HCT116 (cell line): ENCODE measurements at regions not wholly inside any gene's neighbourhood (a gene's known extent, or its start where the extent isn't known, plus 50 kb on each side); places are given as distances from the start of the nearest gene placed in this dataset.

Experiments used
- ATAC-seq: fragments of 200-7000 bp; cut with Tn5 transposase; 2 replicates; pipeline ENCODE4 v1.9.1; 2020; ENCODE audit warnings: mild to moderate bottlenecking, moderate library complexity
- BruUV-seq: library from RNA; stranded (reverse); fragments of 400-500 nt; replicated peaks from 2 replicates; lab custom pipeline; 2021; lab: Mats Ljungman, UMichigan
- CTCF ChIA-PET: fragments of 300-600 bp; sonication (Branson Sonifier 250); formaldehyde crosslinking; loops from one replicate; lab custom pipeline; 2021; ENCODE audit warnings: antibody characterized with exemption; lab: Charles Lee
- POLR2A ChIA-PET: fragments of 300-600, 350-600 bp; sonication (Branson Sonifier 250); formaldehyde crosslinking; loops from one replicate; lab custom pipeline; 2021; ENCODE audit warnings: antibody characterized with exemption; lab: Charles Lee
- RAD21 ChIA-PET, 2 experiments: fragments of 300-600 bp; sonication (Branson Sonifier 250); formaldehyde crosslinking; loops; one replicate each; lab custom pipeline; 2023; ENCODE audit warnings: low total read pairs in 2 of 2; ENCODE audit not compliant: uncharacterized antibody in 2 of 2, unreplicated experiment in 2 of 2, low non-redundant PET in 1 of 2; lab: Charles Lee
- DNase-seq: peaks from one replicate; pipeline ENCODE4 v3.0.0-alpha.2; 2010; ENCODE audit warnings: low read depth, low spot score
- H2AFZ ChIP-seq: fragments of 200-600 bp; shearing (Covaris generic), sonication (generic); 2 replicates; pipeline ENCODE4 v1.6.1; 2017; ENCODE audit warnings: low read depth, mixed run types, mixed read lengths, antibody characterized with exemption, low read length; ENCODE audit not compliant: poor library complexity, severe bottlenecking
- H3K27ac ChIP-seq: 2 replicates; pipeline ENCODE4 v1.5.1; 2012; ENCODE audit warnings: low read depth, low read length
- H3K27me3 ChIP-seq: fragments of 200-600 bp; sonication (generic); 2 replicates; pipeline ENCODE4 v1.6.1; 2016; ENCODE audit warnings: mixed run types, low read length, mixed read lengths; ENCODE audit not compliant: insufficient read depth
- H3K36me3 ChIP-seq, 2 experiments: fragments of 200-500 bp in 1 of 2; fragments of 200-600 bp in 1 of 2; sonication (Bioruptor generic) in 1 of 2; sonication (generic) in 1 of 2; 2 replicates each; pipeline versions ENCODE4 v1.5.1 to v1.6.1; 2014 to 2016; ENCODE audit warnings: low read length in 2 of 2, inconsistent platforms in 1 of 2, mixed read lengths in 1 of 2, mixed run types in 1 of 2; ENCODE audit not compliant: insufficient read depth in 2 of 2, control insufficient read depth in 1 of 2
- H3K4me1 ChIP-seq, 2 experiments: fragments of 200-600 bp in 1 of 2; sonication (generic) in 1 of 2; 2 replicates each; pipeline versions ENCODE4 v1.5.1 to v1.6.1; 2012 to 2017; ENCODE audit warnings: low read length in 2 of 2, inconsistent platforms in 1 of 2, mild to moderate bottlenecking in 1 of 2, mixed read lengths in 1 of 2, mixed run types in 1 of 2, moderate library complexity in 1 of 2; ENCODE audit not compliant: insufficient read depth in 2 of 2, control insufficient read depth in 1 of 2
- H3K4me2 ChIP-seq: fragments of 200-600 bp; sonication (generic); 2 replicates; pipeline ENCODE4 v1.6.1; 2017; ENCODE audit warnings: mixed run types, low read length, mixed read lengths
- H3K4me3 ChIP-seq, 2 experiments: fragments of 200-600 bp in 1 of 2; sonication (generic) in 1 of 2; replicated peaks in 1 of 2; 2 replicates each; pipeline ENCODE4 v1.5.1; 2011 to 2016; ENCODE audit warnings: low read length in 2 of 2, control low read depth in 1 of 2, low read depth in 1 of 2, mild to moderate bottlenecking in 1 of 2, mixed read lengths in 1 of 2, mixed run types in 1 of 2
- H3K79me2 ChIP-seq: fragments of 200-600 bp; sonication (generic); 2 replicates; pipeline ENCODE4 v1.6.1; 2017; ENCODE audit warnings: mild to moderate bottlenecking, mixed run types, low read length, moderate library complexity, mixed read lengths; ENCODE audit not compliant: insufficient read depth
- H3K9ac ChIP-seq: fragments of 200-600 bp; sonication (generic); 2 replicates; pipeline ENCODE4 v1.6.1; 2016; ENCODE audit warnings: low read length, mixed read lengths
- H3K9me2 ChIP-seq: fragments of 200-600 bp; sonication (generic), shearing (Covaris generic); 2 replicates; pipeline ENCODE4 v1.6.1; 2017; ENCODE audit warnings: mixed run types, mild to moderate bottlenecking, moderate library complexity; ENCODE audit not compliant: insufficient read depth
- H3K9me3 ChIP-seq, 2 experiments: fragments of 200-500 bp in 1 of 2; fragments of 200-600 bp in 1 of 2; sonication (Bioruptor generic) in 1 of 2; sonication (generic) in 1 of 2; 2 replicates each; pipeline ENCODE4 v1.6.1; 2014 to 2017; ENCODE audit warnings: low read length in 2 of 2, mixed read lengths in 2 of 2, inconsistent platforms in 1 of 2, low read depth in 1 of 2, mild to moderate bottlenecking in 1 of 2, mixed run types in 1 of 2, moderate library complexity in 1 of 2; ENCODE audit not compliant: control insufficient read depth in 1 of 2, insufficient read depth in 1 of 2
- H4K20me1 ChIP-seq: fragments of 200-600 bp; sonication (generic), shearing (Covaris generic); 2 replicates; pipeline ENCODE4 v1.6.1; 2017; ENCODE audit warnings: mixed run types, mild to moderate bottlenecking, moderate library complexity; ENCODE audit not compliant: insufficient read depth
- EGR1 ChIP-seq: IDR thresholded peaks from 2 replicates; pipeline ENCODE4 v1.6.1; 2012; ENCODE audit warnings: low read depth
- ELF1 ChIP-seq: IDR thresholded peaks from 2 replicates; pipeline ENCODE4 v1.6.1; 2012; ENCODE audit warnings: low read depth, borderline replicate concordance
- POLR2AphosphoS5 ChIP-seq: IDR thresholded peaks from 2 replicates; pipeline ENCODE4 v1.6.1; 2011; ENCODE audit warnings: mild to moderate bottlenecking, low read depth, low read length, moderate library complexity
- RAD21 ChIP-seq: IDR thresholded peaks from 2 replicates; pipeline ENCODE4 v1.6.1; 2012; ENCODE audit warnings: low read depth, mild to moderate bottlenecking
- SIN3A ChIP-seq: IDR thresholded peaks from 2 replicates; pipeline ENCODE4 v1.6.1; 2012; ENCODE audit warnings: low read depth
- SRF ChIP-seq: IDR thresholded peaks from 2 replicates; pipeline ENCODE4 v1.6.1; 2012; ENCODE audit warnings: low read depth
- ZFX ChIP-seq: fragments of 450-650 bp; IDR thresholded peaks from 2 replicates; pipeline ENCODE4 v1.6.1; 2017
- intact Hi-C: fragments of 100-400 bp; cut with micrococcal nuclease; formaldehyde crosslinking; loops from 2 replicates; pipeline ENCODE4 v1.10.0; 2022
- TF ChIP-seq, protein P1 (sequence below), 3 experiments: fragments of 200-600 bp in 1 of 3; sonication (generic) in 1 of 3; IDR thresholded peaks in 2 of 3; conservative IDR thresholded peaks in 1 of 3; 2 replicates each; pipeline ENCODE4 v1.5.1; 2012 to 2017; ENCODE audit warnings: low read depth in 2 of 3, low read length in 2 of 3, antibody characterized with exemption in 1 of 3, borderline replicate concordance in 1 of 3, control low read depth in 1 of 3, mild to moderate bottlenecking in 1 of 3, mixed read lengths in 1 of 3, mixed run types in 1 of 3, moderate library complexity in 1 of 3; ENCODE audit not compliant: insufficient read depth in 1 of 3
- TF ChIP-seq, protein P2 (sequence below): IDR thresholded peaks from 2 replicates; pipeline ENCODE4 v1.6.1; 2012; ENCODE audit warnings: low read depth
- TF ChIP-seq, protein P3 (sequence below): IDR thresholded peaks from 2 replicates; pipeline ENCODE4 v1.6.1; 2012

DNA sequence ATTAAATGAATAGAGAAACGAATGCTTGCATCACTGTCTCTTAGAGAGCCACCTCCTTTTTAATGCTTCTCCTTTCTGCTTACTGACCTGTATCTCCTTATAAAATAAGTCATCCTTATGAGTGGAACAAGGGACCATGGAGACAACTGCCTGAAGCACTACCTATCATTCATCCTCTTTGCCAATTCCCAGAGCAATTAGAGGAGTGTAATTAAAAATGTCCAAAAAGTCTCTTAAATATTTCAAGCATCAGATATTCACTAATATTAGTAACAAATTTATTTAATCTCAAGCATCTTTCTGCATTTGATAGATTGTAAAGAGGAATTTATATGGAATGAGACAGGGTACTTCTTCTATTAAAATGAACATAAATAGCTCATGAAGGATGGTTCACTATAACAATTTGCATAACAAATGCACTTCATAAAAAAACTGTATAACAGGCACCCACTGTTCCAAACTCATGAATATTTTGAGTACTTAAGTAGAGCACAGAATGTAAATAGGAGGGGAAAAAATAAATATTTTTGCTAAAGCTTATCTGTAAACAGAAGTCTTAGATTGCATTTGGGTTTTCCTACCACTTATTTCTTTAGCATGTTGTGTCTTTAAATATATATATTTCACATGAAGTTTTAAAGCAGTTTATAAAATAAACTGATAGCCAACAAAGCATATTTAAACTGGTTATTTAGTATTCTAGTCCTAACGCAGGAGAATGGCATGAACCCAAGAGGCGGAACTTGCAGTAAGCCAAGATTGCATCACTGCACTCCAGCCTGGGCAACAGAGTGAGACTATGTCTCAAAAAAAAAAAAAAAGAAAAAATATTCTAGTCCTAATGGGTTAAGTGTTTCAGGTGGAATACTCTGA is 269.3 kb downstream of the TBL1XR1 start:
- H3K9me2 ChIP-seq, result no peaks in the 10 kb centered on the region
- no peak overlapping the region for H3K9ac ChIP-seq
- H3K9me3 ChIP-seq, result no peaks in the 10 kb centered on the region
- ATAC-seq (no peak), DNase-seq (no peak)
- intact Hi-C loops, result no loop called here
- no peaks in the 10 kb centered on the region for H3K4me1 ChIP-seq
- no peaks in the 10 kb centered on the region for H3K27me3 ChIP-seq
- H3K27ac ChIP-seq, result no peak overlapping the region
- H3K36me3 ChIP-seq, result no peaks in the 10 kb centered on the region
- no peak overlapping the region for H3K4me3 ChIP-seq
- no peaks in the 10 kb centered on the region for H4K20me1 ChIP-seq
- ChIA-PET POLR2A (no interaction called here), CTCF (interaction anchor here (0.7 to 1.9 kb wide), 2 partner anchors 11 to 126 kb away, joined by 4 to 9 read pairs; no protein-coding TSS in a partner anchor), RAD21 (no interaction called here)
- H2AFZ ChIP-seq, result no peak overlapping the region
- no peaks in the 10 kb centered on the region for H3K79me2 ChIP-seq
- TF ChIP-seq ELF1 (no peak), POLR2AphosphoS5 (no peak), SRF (no peak), RAD21 (no peak), SIN3A (no peak), EGR1 (no peak), ZFX (no peak)
- TF ChIP-seq, protein P1, sequence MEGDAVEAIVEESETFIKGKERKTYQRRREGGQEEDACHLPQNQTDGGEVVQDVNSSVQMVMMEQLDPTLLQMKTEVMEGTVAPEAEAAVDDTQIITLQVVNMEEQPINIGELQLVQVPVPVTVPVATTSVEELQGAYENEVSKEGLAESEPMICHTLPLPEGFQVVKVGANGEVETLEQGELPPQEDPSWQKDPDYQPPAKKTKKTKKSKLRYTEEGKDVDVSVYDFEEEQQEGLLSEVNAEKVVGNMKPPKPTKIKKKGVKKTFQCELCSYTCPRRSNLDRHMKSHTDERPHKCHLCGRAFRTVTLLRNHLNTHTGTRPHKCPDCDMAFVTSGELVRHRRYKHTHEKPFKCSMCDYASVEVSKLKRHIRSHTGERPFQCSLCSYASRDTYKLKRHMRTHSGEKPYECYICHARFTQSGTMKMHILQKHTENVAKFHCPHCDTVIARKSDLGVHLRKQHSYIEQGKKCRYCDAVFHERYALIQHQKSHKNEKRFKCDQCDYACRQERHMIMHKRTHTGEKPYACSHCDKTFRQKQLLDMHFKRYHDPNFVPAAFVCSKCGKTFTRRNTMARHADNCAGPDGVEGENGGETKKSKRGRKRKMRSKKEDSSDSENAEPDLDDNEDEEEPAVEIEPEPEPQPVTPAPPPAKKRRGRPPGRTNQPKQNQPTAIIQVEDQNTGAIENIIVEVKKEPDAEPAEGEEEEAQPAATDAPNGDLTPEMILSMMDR (IDR thresholded peaks at IDR 0.05 in 2 of 3, conservative IDR thresholded peaks at IDR 0.05 in 1 of 3; ENCODE audit: borderline replicate concordance in 1 of 3, insufficient read depth in 1 of 3, low read depth in 2 of 3, low read length in 2 of 3), result no peak
- TF ChIP-seq, protein P2, sequence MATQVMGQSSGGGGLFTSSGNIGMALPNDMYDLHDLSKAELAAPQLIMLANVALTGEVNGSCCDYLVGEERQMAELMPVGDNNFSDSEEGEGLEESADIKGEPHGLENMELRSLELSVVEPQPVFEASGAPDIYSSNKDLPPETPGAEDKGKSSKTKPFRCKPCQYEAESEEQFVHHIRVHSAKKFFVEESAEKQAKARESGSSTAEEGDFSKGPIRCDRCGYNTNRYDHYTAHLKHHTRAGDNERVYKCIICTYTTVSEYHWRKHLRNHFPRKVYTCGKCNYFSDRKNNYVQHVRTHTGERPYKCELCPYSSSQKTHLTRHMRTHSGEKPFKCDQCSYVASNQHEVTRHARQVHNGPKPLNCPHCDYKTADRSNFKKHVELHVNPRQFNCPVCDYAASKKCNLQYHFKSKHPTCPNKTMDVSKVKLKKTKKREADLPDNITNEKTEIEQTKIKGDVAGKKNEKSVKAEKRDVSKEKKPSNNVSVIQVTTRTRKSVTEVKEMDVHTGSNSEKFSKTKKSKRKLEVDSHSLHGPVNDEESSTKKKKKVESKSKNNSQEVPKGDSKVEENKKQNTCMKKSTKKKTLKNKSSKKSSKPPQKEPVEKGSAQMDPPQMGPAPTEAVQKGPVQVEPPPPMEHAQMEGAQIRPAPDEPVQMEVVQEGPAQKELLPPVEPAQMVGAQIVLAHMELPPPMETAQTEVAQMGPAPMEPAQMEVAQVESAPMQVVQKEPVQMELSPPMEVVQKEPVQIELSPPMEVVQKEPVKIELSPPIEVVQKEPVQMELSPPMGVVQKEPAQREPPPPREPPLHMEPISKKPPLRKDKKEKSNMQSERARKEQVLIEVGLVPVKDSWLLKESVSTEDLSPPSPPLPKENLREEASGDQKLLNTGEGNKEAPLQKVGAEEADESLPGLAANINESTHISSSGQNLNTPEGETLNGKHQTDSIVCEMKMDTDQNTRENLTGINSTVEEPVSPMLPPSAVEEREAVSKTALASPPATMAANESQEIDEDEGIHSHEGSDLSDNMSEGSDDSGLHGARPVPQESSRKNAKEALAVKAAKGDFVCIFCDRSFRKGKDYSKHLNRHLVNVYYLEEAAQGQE, result no peak
- TF ChIP-seq, protein P3, sequence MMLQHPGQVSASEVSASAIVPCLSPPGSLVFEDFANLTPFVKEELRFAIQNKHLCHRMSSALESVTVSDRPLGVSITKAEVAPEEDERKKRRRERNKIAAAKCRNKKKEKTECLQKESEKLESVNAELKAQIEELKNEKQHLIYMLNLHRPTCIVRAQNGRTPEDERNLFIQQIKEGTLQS, result no peak
- BruUV-seq, result no TSS peak
- no peak overlapping the region for H3K4me2 ChIP-seq
